GM18499 (cell line): ENCODE measurements at regions not wholly inside any gene's neighbourhood (a gene's known extent, or its start where the extent isn't known, plus 50 kb on each side); places are given as distances from the start of the nearest gene placed in this dataset.
A peak's percentile ranks its signal among the peaks of the same experiment; 100 is the strongest.

ENCODE experiments used
- ATAC-seq: cut with Tn5 transposase; IDR thresholded peaks from one replicate; pipeline ENCODE4 v1.9.1; 2021; ENCODE audit warnings: moderate number of reproducible peaks; ENCODE audit not compliant: insufficient read depth, unreplicated experiment

GRCh38 chr3:146800484-146800883 lies 195.3 kb upstream of the PLSCR5 start:
- no peak for ATAC-seq

- ATAC-seq = no peak
These were observed 190.9 kb upstream of the PLSCR5 start for GRCh38 chr3:146796078-146796477.

GRCh38 chr3:146783446-146783845 lies 178.3 kb upstream of the PLSCR5 start:
- ATAC-seq = no peak

- ATAC-seq = no peak
These were observed 176.5 kb upstream of the PLSCR5 start for GRCh38 chr3:146781606-146782005.

GRCh38 chr3:146781059-146781458 lies 175.9 kb upstream of the PLSCR5 start:
- no peak for ATAC-seq

- no peak for ATAC-seq
These were observed 175.1 kb upstream of the PLSCR5 start for GRCh38 chr3:146780251-146780650.

GRCh38 chr3:146777941-146778340 lies 172.8 kb upstream of the PLSCR5 start:
- no peak for ATAC-seq

- ATAC-seq = no peak
These were observed 167.1 kb upstream of the PLSCR5 start for GRCh38 chr3:146772211-146772743.

- ATAC-seq = no peak
These were observed 165.7 kb upstream of the PLSCR5 start for GRCh38 chr3:146770881-146771280.

GRCh38 chr3:146770301-146770700 lies 165.2 kb upstream of the PLSCR5 start:
- ATAC-seq = no peak

- no peak for ATAC-seq
These were observed 152.6 kb upstream of the PLSCR5 start for GRCh38 chr3:146757759-146758158.

GRCh38 chr3:146750196-146750595 lies 145.1 kb upstream of the PLSCR5 start:
- no peak for ATAC-seq

GRCh38 chr3:146747928-146748327 lies 142.8 kb upstream of the PLSCR5 start:
- ATAC-seq = no peak

- ATAC-seq = no peak
These were observed 141.9 kb upstream of the PLSCR5 start for GRCh38 chr3:146747051-146747450.

- ATAC-seq = no peak
These were observed 141.0 kb upstream of the PLSCR5 start for GRCh38 chr3:146746190-146746589.

GRCh38 chr3:146739203-146739671 lies 134.1 kb upstream of the PLSCR5 start:
- ATAC-seq = peak; percentile 98

- no peak for ATAC-seq
These were observed 127.2 kb upstream of the PLSCR5 start for GRCh38 chr3:146732325-146732724.

- no peak for ATAC-seq
These were observed 110.0 kb upstream of the PLSCR5 start for GRCh38 chr3:146715170-146715569.

GRCh38 chr3:146712806-146713205 lies 107.7 kb upstream of the PLSCR5 start:
- no peak for ATAC-seq

- no peak for ATAC-seq
These were observed 104.8 kb upstream of the PLSCR5 start for GRCh38 chr3:146709969-146710368.

- peak; percentile 95 for ATAC-seq
These were observed 100.1 kb upstream of the PLSCR5 start for GRCh38 chr3:146705225-146705624.

GRCh38 chr3:146702237-146702636 lies 97.1 kb upstream of the PLSCR5 start:
- ATAC-seq = no peak

- ATAC-seq = no peak
These were observed 96.1 kb upstream of the PLSCR5 start for GRCh38 chr3:146701246-146701645.
